ENCODE measurements at regions not wholly inside any gene's neighbourhood (a gene's known extent, or its start where the extent isn't known, plus 50 kb on each side); places are given as distances from the start of the nearest gene placed in this dataset.

DNA sequence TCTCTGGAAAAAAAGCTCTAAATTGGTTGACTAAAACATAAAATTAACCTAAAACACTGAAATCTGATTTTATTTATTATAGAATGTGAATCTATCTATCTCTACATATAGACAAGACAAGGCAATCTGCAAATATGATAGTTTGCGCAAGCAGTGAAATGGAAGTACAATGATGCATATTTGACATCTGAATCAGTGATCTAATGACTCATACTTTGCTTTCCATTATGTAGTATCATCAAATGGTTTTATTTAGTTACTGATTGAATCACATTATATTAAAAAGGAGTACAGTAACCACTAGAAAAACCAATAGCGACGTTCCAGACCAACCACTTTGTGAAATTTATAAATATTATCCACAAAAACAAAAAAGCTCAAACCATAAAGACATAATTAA, 1969.3 kb downstream of the PCDH7 start:
- Histone ChIP-seq H3K27me3 (ENCODE audit: insufficient read depth, low read length) (no peaks in the 10 kb centered on the region), H3K9ac (ENCODE audit: low read length) (no peak overlapping the region), H3K9me2 (ENCODE audit: insufficient read depth) (no peaks in the 10 kb centered on the region), H3K4me1 (ENCODE audit: control insufficient read depth in 1 of 2, insufficient read depth in 2 of 2, low read length in 2 of 2) (no peaks in the 10 kb centered on the region), H3K4me2 (ENCODE audit: low read length) (no peak overlapping the region), H4K20me1 (ENCODE audit: insufficient read depth) (no peaks in the 10 kb centered on the region), H2AFZ (ENCODE audit: low read depth, low read length, poor library complexity, severe bottlenecking) (no peak overlapping the region), H3K27ac (ENCODE audit: low read depth, low read length) (no peak overlapping the region), H3K79me2 (ENCODE audit: insufficient read depth, low read length) (no peaks in the 10 kb centered on the region), H3K4me3 (replicated peaks in 1 of 2; ENCODE audit: low read depth in 1 of 2, low read length in 2 of 2) (no peak overlapping the region), H3K9me3 (ENCODE audit: control insufficient read depth in 1 of 2, insufficient read depth in 1 of 2, low read depth in 1 of 2, low read length in 2 of 2) (no peaks in the 10 kb centered on the region), H3K36me3 (ENCODE audit: control insufficient read depth in 1 of 2, insufficient read depth in 2 of 2, low read length in 2 of 2) (no peaks in the 10 kb centered on the region)
- RAD21 ChIA-PET (ENCODE audit: low non-redundant PET in 1 of 2, low total read pairs in 2 of 2, uncharacterized antibody in 2 of 2, unreplicated experiment in 2 of 2): no interaction called here
- intact Hi-C loops (cut with micrococcal nuclease): no loop called here
- BruUV-seq (replicated peaks): no TSS peak
- POLR2A ChIA-PET: no interaction called here
- CTCF ChIA-PET: no interaction called here
- TF ChIP-seq ZNF274 (IDR thresholded peaks at IDR 0.05; ENCODE audit: low read depth, low read length) (no peak), TCF7L2 (IDR thresholded peaks at IDR 0.05; ENCODE audit: borderline replicate concordance, extremely low read depth, insufficient read depth, insufficient read length) (no peak), EZH2 (IDR thresholded peaks at IDR 0.05) (no peak), JUND (IDR thresholded peaks at IDR 0.05) (peak; percentile 30; the same call in 1 of the 2 replicates), CBX3 (IDR thresholded peaks at IDR 0.05; ENCODE audit: low read depth) (no peak), CEBPB (IDR thresholded peaks at IDR 0.05; ENCODE audit: low read depth) (peak; percentile 63), ELF1 (IDR thresholded peaks at IDR 0.05; ENCODE audit: borderline replicate concordance, low read depth) (no peak), POLR2AphosphoS5 (IDR thresholded peaks at IDR 0.05; ENCODE audit: low read depth, low read length) (no peak), SP1 (IDR thresholded peaks at IDR 0.05; ENCODE audit: low read depth) (no peak), SRF (IDR thresholded peaks at IDR 0.05; ENCODE audit: low read depth) (no peak), EZH2phosphoT487 (IDR thresholded peaks at IDR 0.05; ENCODE audit: borderline replicate concordance) (no peak), FOSL1 (IDR thresholded peaks at IDR 0.05; ENCODE audit: low read depth) (peak; percentile 46; the same call in 1 of the 2 replicates)
- TF ChIP-seq, protein P1, sequence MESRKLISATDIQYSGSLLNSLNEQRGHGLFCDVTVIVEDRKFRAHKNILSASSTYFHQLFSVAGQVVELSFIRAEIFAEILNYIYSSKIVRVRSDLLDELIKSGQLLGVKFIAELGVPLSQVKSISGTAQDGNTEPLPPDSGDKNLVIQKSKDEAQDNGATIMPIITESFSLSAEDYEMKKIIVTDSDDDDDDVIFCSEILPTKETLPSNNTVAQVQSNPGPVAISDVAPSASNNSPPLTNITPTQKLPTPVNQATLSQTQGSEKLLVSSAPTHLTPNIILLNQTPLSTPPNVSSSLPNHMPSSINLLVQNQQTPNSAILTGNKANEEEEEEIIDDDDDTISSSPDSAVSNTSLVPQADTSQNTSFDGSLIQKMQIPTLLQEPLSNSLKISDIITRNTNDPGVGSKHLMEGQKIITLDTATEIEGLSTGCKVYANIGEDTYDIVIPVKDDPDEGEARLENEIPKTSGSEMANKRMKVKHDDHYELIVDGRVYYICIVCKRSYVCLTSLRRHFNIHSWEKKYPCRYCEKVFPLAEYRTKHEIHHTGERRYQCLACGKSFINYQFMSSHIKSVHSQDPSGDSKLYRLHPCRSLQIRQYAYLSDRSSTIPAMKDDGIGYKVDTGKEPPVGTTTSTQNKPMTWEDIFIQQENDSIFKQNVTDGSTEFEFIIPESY (IDR thresholded peaks at IDR 0.05; ENCODE audit: extremely low read depth, insufficient replicate concordance, low read length): no peak
- TF ChIP-seq, protein P2, sequence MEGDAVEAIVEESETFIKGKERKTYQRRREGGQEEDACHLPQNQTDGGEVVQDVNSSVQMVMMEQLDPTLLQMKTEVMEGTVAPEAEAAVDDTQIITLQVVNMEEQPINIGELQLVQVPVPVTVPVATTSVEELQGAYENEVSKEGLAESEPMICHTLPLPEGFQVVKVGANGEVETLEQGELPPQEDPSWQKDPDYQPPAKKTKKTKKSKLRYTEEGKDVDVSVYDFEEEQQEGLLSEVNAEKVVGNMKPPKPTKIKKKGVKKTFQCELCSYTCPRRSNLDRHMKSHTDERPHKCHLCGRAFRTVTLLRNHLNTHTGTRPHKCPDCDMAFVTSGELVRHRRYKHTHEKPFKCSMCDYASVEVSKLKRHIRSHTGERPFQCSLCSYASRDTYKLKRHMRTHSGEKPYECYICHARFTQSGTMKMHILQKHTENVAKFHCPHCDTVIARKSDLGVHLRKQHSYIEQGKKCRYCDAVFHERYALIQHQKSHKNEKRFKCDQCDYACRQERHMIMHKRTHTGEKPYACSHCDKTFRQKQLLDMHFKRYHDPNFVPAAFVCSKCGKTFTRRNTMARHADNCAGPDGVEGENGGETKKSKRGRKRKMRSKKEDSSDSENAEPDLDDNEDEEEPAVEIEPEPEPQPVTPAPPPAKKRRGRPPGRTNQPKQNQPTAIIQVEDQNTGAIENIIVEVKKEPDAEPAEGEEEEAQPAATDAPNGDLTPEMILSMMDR (IDR thresholded peaks at IDR 0.05 in 2 of 3, conservative IDR thresholded peaks at IDR 0.05 in 1 of 3; ENCODE audit: borderline replicate concordance in 1 of 3, insufficient read depth in 1 of 3, low read depth in 2 of 3, low read length in 2 of 3): no peak
- TF ChIP-seq, protein P3, sequence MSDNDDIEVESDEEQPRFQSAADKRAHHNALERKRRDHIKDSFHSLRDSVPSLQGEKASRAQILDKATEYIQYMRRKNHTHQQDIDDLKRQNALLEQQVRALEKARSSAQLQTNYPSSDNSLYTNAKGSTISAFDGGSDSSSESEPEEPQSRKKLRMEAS (IDR thresholded peaks at IDR 0.05): no peak
- TF ChIP-seq, protein P4, sequence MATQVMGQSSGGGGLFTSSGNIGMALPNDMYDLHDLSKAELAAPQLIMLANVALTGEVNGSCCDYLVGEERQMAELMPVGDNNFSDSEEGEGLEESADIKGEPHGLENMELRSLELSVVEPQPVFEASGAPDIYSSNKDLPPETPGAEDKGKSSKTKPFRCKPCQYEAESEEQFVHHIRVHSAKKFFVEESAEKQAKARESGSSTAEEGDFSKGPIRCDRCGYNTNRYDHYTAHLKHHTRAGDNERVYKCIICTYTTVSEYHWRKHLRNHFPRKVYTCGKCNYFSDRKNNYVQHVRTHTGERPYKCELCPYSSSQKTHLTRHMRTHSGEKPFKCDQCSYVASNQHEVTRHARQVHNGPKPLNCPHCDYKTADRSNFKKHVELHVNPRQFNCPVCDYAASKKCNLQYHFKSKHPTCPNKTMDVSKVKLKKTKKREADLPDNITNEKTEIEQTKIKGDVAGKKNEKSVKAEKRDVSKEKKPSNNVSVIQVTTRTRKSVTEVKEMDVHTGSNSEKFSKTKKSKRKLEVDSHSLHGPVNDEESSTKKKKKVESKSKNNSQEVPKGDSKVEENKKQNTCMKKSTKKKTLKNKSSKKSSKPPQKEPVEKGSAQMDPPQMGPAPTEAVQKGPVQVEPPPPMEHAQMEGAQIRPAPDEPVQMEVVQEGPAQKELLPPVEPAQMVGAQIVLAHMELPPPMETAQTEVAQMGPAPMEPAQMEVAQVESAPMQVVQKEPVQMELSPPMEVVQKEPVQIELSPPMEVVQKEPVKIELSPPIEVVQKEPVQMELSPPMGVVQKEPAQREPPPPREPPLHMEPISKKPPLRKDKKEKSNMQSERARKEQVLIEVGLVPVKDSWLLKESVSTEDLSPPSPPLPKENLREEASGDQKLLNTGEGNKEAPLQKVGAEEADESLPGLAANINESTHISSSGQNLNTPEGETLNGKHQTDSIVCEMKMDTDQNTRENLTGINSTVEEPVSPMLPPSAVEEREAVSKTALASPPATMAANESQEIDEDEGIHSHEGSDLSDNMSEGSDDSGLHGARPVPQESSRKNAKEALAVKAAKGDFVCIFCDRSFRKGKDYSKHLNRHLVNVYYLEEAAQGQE (IDR thresholded peaks at IDR 0.05; ENCODE audit: low read depth): no peak
- ATAC-seq (no peak), DNase-seq (ENCODE audit: low read depth, low spot score) (peak; percentile 0)

Measured in HCT116 (cell line).